Pancreas (tissue), 10 donors: ENCODE measurements at regions not wholly inside any gene's neighbourhood (a gene's known extent, or its start where the extent isn't known, plus 50 kb on each side); places are given as distances from the start of the nearest gene placed in this dataset.
A peak's percentile ranks its signal among the peaks of the same experiment; 100 is the strongest.

Experiments used
- ATAC-seq, 4 donors: fragments of 200-7000 bp; cut with Tn5 transposase; one replicate each; pipeline versions ENCODE4 v1.8.0 to v1.9.1; 2020; ENCODE audit warnings: mild to moderate bottlenecking in 4 of 4, moderate library complexity in 4 of 4
- DNase-seq, 6 donors: peaks; one replicate each; pipeline ENCODE4 v3.0.0-alpha.2; 2020
- FAIRE-seq: peaks from 2 replicates; lab custom pipeline; 2012; peaks lifted over from hg19 to GRCh38; lab: Jason Lieb, UNC
- H3K27ac ChIP-seq, 4 donors: fragments of 200-600 bp; sonication (generic); 1 replicate in 3 of 4; 2 replicates in 1 of 4; pipeline versions ENCODE4 v1.5.0 to v1.8.0; 2020
- H3K27me3 ChIP-seq, 4 donors: fragments of 200-600 bp; one replicate each; pipeline ENCODE4 v1.8.0; 2021
- H3K36me3 ChIP-seq, 3 donors: fragments of 200-600 bp; sonication (generic) in 1 of 3; one replicate each; pipeline versions ENCODE4 v1.5.0 to v1.8.0; 2020 to 2021
- H3K4me1 ChIP-seq, 3 donors: fragments of 200-600 bp; one replicate each; pipeline ENCODE4 v1.8.0; 2021
- H3K4me3 ChIP-seq, 4 donors: fragments of 200-600 bp; sonication (generic) in 2 of 4; one replicate each; pipeline versions ENCODE4 v1.5.0 to v1.8.0; 2020 to 2021
- H3K9me3 ChIP-seq, 4 donors: fragments of 200-600 bp; one replicate each; pipeline ENCODE4 v1.8.0; 2021
- WGBS, 2 donors: extraction: QIAGEN DNeasy Blood & Tissue Kit; methylation state at CpG; one replicate each; pipeline ENCODE4 v1.1.7; 2013; 5-methylcytosine and 5-hydroxymethylcytosine counted together
- intact Hi-C, 3 donors: fragments of 100-400 bp; cut with DNase I; formaldehyde crosslinking; loops; one replicate each; pipeline versions ENCODE4 v1.11.1 to v1.14.2; 2022
- TF ChIP-seq, protein P1 (sequence below), 4 donors: fragments of 200-600 bp; sonication (generic) in 3 of 4; IDR thresholded peaks; one replicate each; pipeline versions ENCODE4 v1.5.0 to v1.8.0; 2021; ENCODE audit warnings: antibody characterized with exemption in 4 of 4
- donor health status: healthy with polysubstance abuse.
- donor health status: DM: no; HTN: no; CAD: no; lungs with moderate emphysema.
- donor health status: DM: no; HTN: no; CAD: no.
- donor health status: control.
- donor health status: control.
- donor health status: Bipolar disorder and iron deficiency.
- donor health status: DM: yes; HTN: yes; CAD: no.
- donor health status: DM: no; HTN: no; CAD: no.
- donor health status: DM: no; HTN: no; CAD: no.
- donor health status: DM: yes; HTN: yes; CAD: no.

DNA sequence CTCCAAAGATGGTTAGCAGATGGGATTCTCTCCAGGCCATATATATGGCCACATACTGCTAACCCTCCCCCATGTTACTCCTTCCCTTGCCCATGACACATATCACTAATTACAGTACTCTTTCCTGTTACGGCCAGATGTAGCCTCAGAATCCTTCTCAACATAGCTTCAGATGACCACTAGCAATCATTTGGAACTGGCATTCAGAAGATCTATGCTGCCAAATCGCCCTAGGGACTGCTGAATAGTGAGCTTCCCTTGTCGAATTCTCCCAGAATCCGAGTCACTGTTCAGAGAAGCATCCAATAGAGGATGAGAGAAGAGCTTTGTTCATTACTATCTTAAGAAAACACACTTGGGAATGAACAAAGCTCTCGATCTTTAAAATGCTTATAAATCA is 121.2 kb upstream of the TANK start:
- FAIRE-seq = no peak
- H3K4me1 ChIP-seq = no peaks in the 10 kb centered on the region
- no peak for DNase-seq
- no peak overlapping the region for H3K4me3 ChIP-seq
- TF ChIP-seq, protein P1, sequence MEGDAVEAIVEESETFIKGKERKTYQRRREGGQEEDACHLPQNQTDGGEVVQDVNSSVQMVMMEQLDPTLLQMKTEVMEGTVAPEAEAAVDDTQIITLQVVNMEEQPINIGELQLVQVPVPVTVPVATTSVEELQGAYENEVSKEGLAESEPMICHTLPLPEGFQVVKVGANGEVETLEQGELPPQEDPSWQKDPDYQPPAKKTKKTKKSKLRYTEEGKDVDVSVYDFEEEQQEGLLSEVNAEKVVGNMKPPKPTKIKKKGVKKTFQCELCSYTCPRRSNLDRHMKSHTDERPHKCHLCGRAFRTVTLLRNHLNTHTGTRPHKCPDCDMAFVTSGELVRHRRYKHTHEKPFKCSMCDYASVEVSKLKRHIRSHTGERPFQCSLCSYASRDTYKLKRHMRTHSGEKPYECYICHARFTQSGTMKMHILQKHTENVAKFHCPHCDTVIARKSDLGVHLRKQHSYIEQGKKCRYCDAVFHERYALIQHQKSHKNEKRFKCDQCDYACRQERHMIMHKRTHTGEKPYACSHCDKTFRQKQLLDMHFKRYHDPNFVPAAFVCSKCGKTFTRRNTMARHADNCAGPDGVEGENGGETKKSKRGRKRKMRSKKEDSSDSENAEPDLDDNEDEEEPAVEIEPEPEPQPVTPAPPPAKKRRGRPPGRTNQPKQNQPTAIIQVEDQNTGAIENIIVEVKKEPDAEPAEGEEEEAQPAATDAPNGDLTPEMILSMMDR (IDR thresholded peaks at IDR 0.05) = no peak
- no peak overlapping the region for H3K27ac ChIP-seq
- H3K27me3 ChIP-seq = no peaks in the 10 kb centered on the region
- no peaks in the 10 kb centered on the region for H3K36me3 ChIP-seq
- H3K9me3 ChIP-seq = no peaks in the 10 kb centered on the region
- 66 to 78% methylated on average over 5 of the region's 5 CpGs for WGBS, 2 donors
- intact Hi-C loops = no loop called here
- no peak for ATAC-seq

DNA sequence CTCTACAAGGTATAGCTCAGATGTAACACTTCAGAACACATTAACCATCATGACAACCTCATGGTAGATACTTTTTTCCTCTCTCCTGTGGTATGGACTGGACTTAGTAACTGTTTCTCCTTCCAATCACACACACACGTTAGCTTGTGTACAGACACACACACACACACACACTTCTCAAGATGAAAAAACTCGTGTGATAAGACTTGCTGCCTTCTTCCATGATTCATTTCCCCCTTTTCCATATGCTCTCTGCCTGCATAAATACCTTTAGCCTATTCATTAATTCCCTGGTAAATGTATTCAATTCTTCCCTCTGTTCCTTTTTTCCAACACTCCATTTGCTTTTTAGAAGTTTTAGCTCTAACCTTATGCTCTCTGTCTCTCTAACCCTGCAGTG is 118.9 kb upstream of the TANK start:
- no peak for FAIRE-seq
- 31 to 40% methylated on average over 2 of the region's 2 CpGs for WGBS, 2 donors

GRCh38 chr2:161042990-161043625 is 117.1 kb upstream of the TANK start:
- Histone ChIP-seq H3K9me3 (no peaks in the 10 kb centered on the region), H3K36me3 (no peaks in the 10 kb centered on the region), H3K4me1 (no peaks in the 10 kb centered on the region), H3K27ac (no peak overlapping the region), H3K27me3 (no peaks in the 10 kb centered on the region), H3K4me3 (no peak overlapping the region)
- FAIRE-seq = no peak
- DNase-seq = no peak
- WGBS, 2 donors = 30 to 67% methylated on average over 2 of the region's 2 CpGs
- intact Hi-C loops = no loop called here
- TF ChIP-seq, protein P1 (IDR thresholded peaks at IDR 0.05) = no peak
- ATAC-seq = no peak

More for the DNA sequence above, 118.9 kb upstream of the TANK start:
- intact Hi-C loops = no loop called here
- Histone ChIP-seq H3K4me3 (no peak overlapping the region), H3K9me3 (no peaks in the 10 kb centered on the region), H3K36me3 (no peaks in the 10 kb centered on the region), H3K27me3 (no peaks in the 10 kb centered on the region), H3K4me1 (no peaks in the 10 kb centered on the region), H3K27ac (no peak overlapping the region)
- ATAC-seq = no peak
- no peak for DNase-seq
- TF ChIP-seq, protein P1 (IDR thresholded peaks at IDR 0.05) = no peak

GRCh38 chr2:161044095-161044865 is 115.9 kb upstream of the TANK start:
- DNase-seq = no peak
- WGBS, 2 donors = 44 to 61% methylated on average over 6 of the region's 6 CpGs
- Histone ChIP-seq H3K9me3 (no peaks in the 10 kb centered on the region), H3K4me1 (no peaks in the 10 kb centered on the region), H3K27me3 (no peaks in the 10 kb centered on the region), H3K27ac (no peak overlapping the region), H3K36me3 (no peaks in the 10 kb centered on the region), H3K4me3 (no peak overlapping the region)
- intact Hi-C loops = no loop called here
- FAIRE-seq = no peak
- no peak for ATAC-seq
- TF ChIP-seq, protein P1 (IDR thresholded peaks at IDR 0.05) = no peak

- intact Hi-C loops = no loop called here
- ATAC-seq (peak in 1 of 4 donors; percentile 54), DNase-seq (no peak), FAIRE-seq (no peak)
- Histone ChIP-seq H3K4me3 (no peak overlapping the region), H3K36me3 (no peaks in the 10 kb centered on the region), H3K27me3 (no peaks in the 10 kb centered on the region), H3K9me3 (no peaks in the 10 kb centered on the region), H3K4me1 (no peaks in the 10 kb centered on the region), H3K27ac (no peak overlapping the region)
- TF ChIP-seq, protein P1 (IDR thresholded peaks at IDR 0.05) = no peak
- 45 to 64% methylated on average over 1 of the region's 1 CpG for WGBS, 2 donors
Observed at GRCh38 chr2:161044921-161045320, 115.3 kb upstream of the TANK start.
